Heart left ventricle (tissue), 13 donors: ENCODE measurements at regions not wholly inside any gene's neighbourhood (a gene's known extent, or its start where the extent isn't known, plus 50 kb on each side); places are given as distances from the start of the nearest gene placed in this dataset.
"Not testable (repeated sequence)": the region's sequence is repeated elsewhere in the genome, so short reads cannot be mapped to it uniquely, and the experiment has no call there.

Experiments used
- POLR2A ChIP-seq, 2 donors: fragments of 450-650 bp; IDR thresholded peaks; one replicate each; pipeline ENCODE4 v1.6.1; 2017; ENCODE audit warnings: antibody characterized with exemption in 2 of 2, mild to moderate bottlenecking in 2 of 2, moderate library complexity in 2 of 2
- TF ChIP-seq, protein P1 (sequence below), 12 donors: fragments of 200-600 bp; sonication (generic) in 4 of 12; IDR thresholded peaks; one replicate each; pipeline versions ENCODE4 v1.5.0 to v1.8.0; 2018 to 2022; ENCODE audit warnings: antibody characterized with exemption in 12 of 12, mild to moderate bottlenecking in 5 of 12
- donor health status: ischemic (EF 13 %, LVEDD 7.1; RV severe dilation, severe dysfunction).
- donor health status: DM: no; HTN: yes; CAD: no.
- donor health status: DM: no; HTN: no; CAD: no.
- donor health status: ischemic (EF 25% LVEDD 6.9; RV normal size, moderate dysfunction).
- donor health status: ischemic (EF 25% LVEDD 5.7; RV mildly dilated, moderate dysfunction).
- donor health status: ischemic (EF 35%, LVEDD 5.7; RV mildly dilated, moderate dysfunction).
- donor health status: nonischemic (EF 11% LVEDD 7.7; RV severe dilation, severe dysfunction).
- donor health status: DM: yes; HTN: yes; CAD: no.
- donor health status: PGD.
- donor health status: ischemic (EF 29% LVEDD 5.4; RV normal size, mild dysfunction).
- donor health status: nonischemic (EF 23%, LVEDD 6.1; RV moderate dilation, normal function).

DNA sequence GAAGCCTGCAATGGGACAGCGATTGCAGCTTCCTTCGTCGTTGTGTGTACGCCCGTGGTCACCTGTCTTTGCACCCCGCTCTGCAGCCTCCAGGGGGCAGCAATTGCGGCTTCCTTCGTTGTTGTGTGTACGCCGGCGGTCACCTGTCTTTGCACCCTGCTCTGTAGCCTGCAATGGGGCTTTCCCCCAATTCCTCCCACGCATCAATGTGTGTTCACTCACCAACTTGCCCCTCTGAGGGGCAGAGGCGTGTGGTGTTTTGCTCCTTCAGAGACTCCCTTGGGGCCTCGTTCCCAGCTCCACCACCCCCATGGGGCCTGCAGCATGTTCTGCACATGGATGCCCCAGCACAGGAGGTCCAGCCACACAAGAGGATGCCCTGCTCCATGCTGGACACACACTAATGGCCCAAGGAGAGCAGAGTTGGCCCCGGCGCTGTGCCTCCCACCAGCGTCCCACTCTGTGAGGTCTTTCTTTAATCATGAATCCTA is 197.1 kb downstream of the LAT start:
- TF ChIP-seq, protein P1, sequence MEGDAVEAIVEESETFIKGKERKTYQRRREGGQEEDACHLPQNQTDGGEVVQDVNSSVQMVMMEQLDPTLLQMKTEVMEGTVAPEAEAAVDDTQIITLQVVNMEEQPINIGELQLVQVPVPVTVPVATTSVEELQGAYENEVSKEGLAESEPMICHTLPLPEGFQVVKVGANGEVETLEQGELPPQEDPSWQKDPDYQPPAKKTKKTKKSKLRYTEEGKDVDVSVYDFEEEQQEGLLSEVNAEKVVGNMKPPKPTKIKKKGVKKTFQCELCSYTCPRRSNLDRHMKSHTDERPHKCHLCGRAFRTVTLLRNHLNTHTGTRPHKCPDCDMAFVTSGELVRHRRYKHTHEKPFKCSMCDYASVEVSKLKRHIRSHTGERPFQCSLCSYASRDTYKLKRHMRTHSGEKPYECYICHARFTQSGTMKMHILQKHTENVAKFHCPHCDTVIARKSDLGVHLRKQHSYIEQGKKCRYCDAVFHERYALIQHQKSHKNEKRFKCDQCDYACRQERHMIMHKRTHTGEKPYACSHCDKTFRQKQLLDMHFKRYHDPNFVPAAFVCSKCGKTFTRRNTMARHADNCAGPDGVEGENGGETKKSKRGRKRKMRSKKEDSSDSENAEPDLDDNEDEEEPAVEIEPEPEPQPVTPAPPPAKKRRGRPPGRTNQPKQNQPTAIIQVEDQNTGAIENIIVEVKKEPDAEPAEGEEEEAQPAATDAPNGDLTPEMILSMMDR (IDR thresholded peaks at IDR 0.05): peak in 1 of 12 donors; percentile 10
- TF ChIP-seq POLR2A (IDR thresholded peaks at IDR 0.05): not testable (repeated sequence)
